Activated T-helper 1 cell treated with anti-CD3 and anti-CD28 coated beads, Interleukin-2, amount 50 U/mL, for 16 hours (primary cell): ENCODE measurements at regions not wholly inside any gene's neighbourhood (a gene's known extent, or its start where the extent isn't known, plus 50 kb on each side); places are given as distances from the start of the nearest gene placed in this dataset.
"Not testable (repeated sequence)": the region's sequence is repeated elsewhere in the genome, so short reads cannot be mapped to it uniquely, and the experiment has no call there.

Source experiments
- DNase-seq, 2 donors: peaks; one replicate each; pipeline ENCODE4 v3.0.0-alpha.2; 2020; ENCODE audit warnings: low read depth in 1 of 2, low spot score in 1 of 2

- no peak for DNase-seq
These were observed 146.8 kb upstream of the KITLG start for GRCh38 chr12:88726806-88727720.

GRCh38 chr12:88725592-88726143 is 145.4 kb upstream of the KITLG start:
- no peak for DNase-seq

- no peak for DNase-seq
These were observed 142.9 kb upstream of the KITLG start for GRCh38 chr12:88723219-88723618.

- DNase-seq: no peak
These were observed 140.7 kb upstream of the KITLG start for GRCh38 chr12:88720785-88721650.

GRCh38 chr12:88720231-88720630 is 140.0 kb upstream of the KITLG start:
- DNase-seq: no peak

- no peak for DNase-seq
These were observed 136.9 kb upstream of the KITLG start for GRCh38 chr12:88717188-88717587.

- no peak for DNase-seq
These were observed 136.0 kb upstream of the KITLG start for GRCh38 chr12:88716240-88716639.

- DNase-seq: no peak
These were observed 135.4 kb upstream of the KITLG start for GRCh38 chr12:88715673-88716072.

- not testable (repeated sequence) for DNase-seq
These were observed 134.1 kb upstream of the KITLG start for GRCh38 chr12:88714263-88714882.

- no peak for DNase-seq
These were observed 127.5 kb upstream of the KITLG start for GRCh38 chr12:88707800-88708199.

- DNase-seq: no peak
These were observed 126.0 kb upstream of the KITLG start for GRCh38 chr12:88706286-88706685.

GRCh38 chr12:88703790-88704189 is 123.5 kb upstream of the KITLG start:
- DNase-seq: no peak

- DNase-seq: no peak
These were observed 118.2 kb upstream of the KITLG start for GRCh38 chr12:88698471-88698870.

GRCh38 chr12:88693837-88694445 is 113.7 kb upstream of the KITLG start:
- DNase-seq: no peak

- DNase-seq: no peak
These were observed 111.5 kb upstream of the KITLG start for GRCh38 chr12:88691811-88692210.

GRCh38 chr12:88684610-88685009 is 104.3 kb upstream of the KITLG start:
- DNase-seq: no peak

GRCh38 chr12:88684170-88684569 is 103.9 kb upstream of the KITLG start:
- no peak for DNase-seq

- DNase-seq: no peak
These were observed 103.4 kb upstream of the KITLG start for GRCh38 chr12:88683628-88684027.

- no peak for DNase-seq
These were observed 101.0 kb upstream of the KITLG start for GRCh38 chr12:88681271-88681670.

GRCh38 chr12:88677464-88677863 is 97.2 kb upstream of the KITLG start:
- no peak for DNase-seq

GRCh38 chr12:88667615-88668014 is 87.3 kb upstream of the KITLG start:
- not testable (repeated sequence) for DNase-seq
